Umbilical cord (tissue), 1 donor: ENCODE measurements at regions not wholly inside any gene's neighbourhood (a gene's known extent, or its start where the extent isn't known, plus 50 kb on each side); places are given as distances from the start of the nearest gene placed in this dataset.

Experiments
- DNase-seq: peaks from one replicate; pipeline ENCODE4 v3.0.0-alpha.2; 2015; ENCODE audit warnings: low spot score

- DNase-seq: no peak
Observed at GRCh38 chr13:22738357-22738756, 442.4 kb upstream of the SGCG start.

- no peak for DNase-seq
Observed at GRCh38 chr13:22740264-22740663, 440.5 kb upstream of the SGCG start.

- DNase-seq: no peak
Observed at GRCh38 chr13:22744688-22745452, 435.9 kb upstream of the SGCG start.

GRCh38 chr13:22748866-22749577, 431.8 kb upstream of the SGCG start:
- DNase-seq: no peak

- DNase-seq: no peak
Observed at GRCh38 chr13:22749626-22750025, 431.2 kb upstream of the SGCG start.

GRCh38 chr13:22757530-22758120, 423.2 kb upstream of the SGCG start:
- peak; percentile 27 for DNase-seq

GRCh38 chr13:22758245-22758644, 422.5 kb upstream of the SGCG start:
- no peak for DNase-seq

GRCh38 chr13:22761709-22762108, 419.1 kb upstream of the SGCG start:
- no peak for DNase-seq

GRCh38 chr13:22765547-22765946, 415.2 kb upstream of the SGCG start:
- DNase-seq: peak; percentile 85

- no peak for DNase-seq
Observed at GRCh38 chr13:22770891-22771290, 409.9 kb upstream of the SGCG start.

- DNase-seq: no peak
Observed at GRCh38 chr13:22773465-22773864, 407.3 kb upstream of the SGCG start.

GRCh38 chr13:22776394-22777186, 404.2 kb upstream of the SGCG start:
- no peak for DNase-seq

- DNase-seq: no peak
Observed at GRCh38 chr13:22777207-22777606, 403.6 kb upstream of the SGCG start.

- DNase-seq: peak; percentile 29
Observed at GRCh38 chr13:22789027-22789593, 391.7 kb upstream of the SGCG start.

GRCh38 chr13:22789916-22790315, 390.9 kb upstream of the SGCG start:
- DNase-seq: peak; percentile 9

- DNase-seq: peak; percentile 43
Observed at GRCh38 chr13:22793598-22794134, 387.1 kb upstream of the SGCG start.

- DNase-seq: peak; percentile 54
Observed at GRCh38 chr13:22800526-22801401, 380.0 kb upstream of the SGCG start.

GRCh38 chr13:22801402-22802003, 379.3 kb upstream of the SGCG start:
- peak; percentile 39 for DNase-seq

- DNase-seq: peak; percentile 79
Observed at GRCh38 chr13:22812793-22813192, 368.0 kb upstream of the SGCG start.
